ENCODE measurements at regions not wholly inside any gene's neighbourhood (a gene's known extent, or its start where the extent isn't known, plus 50 kb on each side); places are given as distances from the start of the nearest gene placed in this dataset.
"Not testable (repeated sequence)": the region's sequence is repeated elsewhere in the genome, so short reads cannot be mapped to it uniquely, and the experiment has no call there.

DNA sequence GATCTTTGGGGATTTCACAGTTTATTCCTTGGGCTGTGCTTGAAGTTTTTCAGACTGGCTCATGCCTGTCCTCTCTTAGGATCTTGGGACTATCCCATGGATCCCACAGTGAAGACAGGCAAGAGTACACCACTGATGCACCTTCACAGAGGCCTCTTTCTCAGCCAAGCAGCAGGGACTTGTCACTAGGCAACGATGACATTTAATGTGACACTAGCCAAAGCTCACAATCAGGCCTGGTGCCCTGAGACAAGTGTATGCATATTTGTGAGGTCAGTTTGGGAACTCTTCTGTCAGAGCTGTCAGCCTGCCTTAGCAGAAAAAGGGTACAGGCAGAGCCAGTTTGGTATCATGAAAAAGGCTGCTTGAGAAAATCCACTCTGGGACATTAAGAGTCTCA is 68.7 kb downstream of the RBMY1F start:
- intact Hi-C loops (cut with micrococcal nuclease), result not testable (repeated sequence)

DNA sequence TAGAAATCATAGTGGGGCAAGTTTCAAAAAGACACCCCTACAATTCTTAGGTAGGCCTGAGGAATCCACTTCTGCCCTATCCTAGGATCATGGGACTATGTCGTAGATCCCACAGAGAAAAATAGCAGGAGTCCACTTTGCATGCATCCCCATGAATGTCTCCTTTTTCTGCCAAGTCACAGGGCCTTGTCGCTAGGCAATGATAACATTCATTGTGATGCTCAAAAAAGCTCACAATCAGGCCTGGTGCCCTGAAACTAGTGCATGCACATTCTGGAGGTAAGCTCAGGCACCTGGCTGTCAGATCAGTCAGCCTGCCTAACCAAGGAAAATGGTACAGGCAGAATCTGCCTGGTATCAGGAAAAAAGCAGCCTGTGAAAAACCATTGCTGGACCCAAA is 74.6 kb downstream of the RBMY1F start:
- H3K27ac Mint-ChIP-seq; H3K4me1 Mint-ChIP-seq (ENCODE audit: low read depth); intact Hi-C loops (cut with micrococcal nuclease); POLR2A ChIA-PET; H3K9me3 Mint-ChIP-seq; CTCF ChIA-PET; H3K4me3 Mint-ChIP-seq; H3K27me3 Mint-ChIP-seq; H3K36me3 Mint-ChIP-seq; DNase-seq: not testable (repeated sequence)

More for the DNA sequence above, 68.7 kb downstream of the RBMY1F start:
- H3K27ac Mint-ChIP-seq; CTCF ChIA-PET; H3K27me3 Mint-ChIP-seq; H3K36me3 Mint-ChIP-seq; POLR2A ChIA-PET; H3K9me3 Mint-ChIP-seq; DNase-seq; H3K4me1 Mint-ChIP-seq (ENCODE audit: low read depth); H3K4me3 Mint-ChIP-seq: not testable (repeated sequence)

DNA sequence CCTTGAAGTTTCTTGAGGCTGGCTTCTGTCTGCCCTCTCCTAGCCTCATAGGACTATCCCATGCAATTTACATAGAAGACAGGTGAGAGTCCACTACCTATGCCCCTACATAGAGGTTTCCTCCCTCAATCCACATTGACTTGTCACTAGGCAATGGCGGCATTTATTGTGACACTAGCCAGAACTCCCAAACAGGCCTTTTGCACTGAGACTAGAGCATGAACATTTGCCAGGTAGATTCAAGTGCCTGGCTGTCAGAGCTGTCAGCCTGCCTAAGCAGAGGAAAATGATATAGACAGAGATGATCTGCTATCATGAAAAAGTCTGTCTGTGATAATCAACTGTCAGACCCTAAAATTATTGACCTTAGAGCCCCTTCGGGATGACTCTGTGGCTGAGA is 81.2 kb downstream of the RBMY1F start:
- CTCF ChIA-PET; H3K9me3 Mint-ChIP-seq; H3K27ac Mint-ChIP-seq; POLR2A ChIA-PET; DNase-seq; H3K4me3 Mint-ChIP-seq; H3K27me3 Mint-ChIP-seq; H3K36me3 Mint-ChIP-seq; H3K4me1 Mint-ChIP-seq (ENCODE audit: low read depth); intact Hi-C loops (cut with micrococcal nuclease): not testable (repeated sequence)

DNA sequence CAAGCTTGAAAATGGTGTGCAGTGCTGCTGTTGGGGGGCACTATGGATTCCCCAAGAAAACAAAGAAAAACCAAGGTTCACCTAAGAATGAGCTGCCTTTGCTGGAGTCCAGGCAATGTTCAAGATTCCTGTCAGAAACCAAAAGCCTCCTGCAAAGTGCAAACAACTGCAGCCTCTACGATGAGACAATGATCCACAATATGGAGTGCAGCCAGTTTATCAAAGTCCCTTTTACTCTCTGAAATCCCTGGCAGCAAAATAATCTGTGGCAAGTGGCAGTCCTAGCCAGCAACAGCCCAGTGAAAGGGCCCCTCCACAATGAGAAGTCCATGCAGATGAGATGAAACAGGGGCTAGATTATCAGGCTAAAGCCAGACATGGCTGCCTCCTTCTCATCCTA is 85.4 kb downstream of the RBMY1F start:
- H3K4me3 Mint-ChIP-seq; H3K4me1 Mint-ChIP-seq (ENCODE audit: low read depth); DNase-seq; CTCF ChIA-PET; H3K27ac Mint-ChIP-seq; intact Hi-C loops (cut with micrococcal nuclease); H3K36me3 Mint-ChIP-seq; H3K9me3 Mint-ChIP-seq; POLR2A ChIA-PET; H3K27me3 Mint-ChIP-seq: not testable (repeated sequence)

DNA sequence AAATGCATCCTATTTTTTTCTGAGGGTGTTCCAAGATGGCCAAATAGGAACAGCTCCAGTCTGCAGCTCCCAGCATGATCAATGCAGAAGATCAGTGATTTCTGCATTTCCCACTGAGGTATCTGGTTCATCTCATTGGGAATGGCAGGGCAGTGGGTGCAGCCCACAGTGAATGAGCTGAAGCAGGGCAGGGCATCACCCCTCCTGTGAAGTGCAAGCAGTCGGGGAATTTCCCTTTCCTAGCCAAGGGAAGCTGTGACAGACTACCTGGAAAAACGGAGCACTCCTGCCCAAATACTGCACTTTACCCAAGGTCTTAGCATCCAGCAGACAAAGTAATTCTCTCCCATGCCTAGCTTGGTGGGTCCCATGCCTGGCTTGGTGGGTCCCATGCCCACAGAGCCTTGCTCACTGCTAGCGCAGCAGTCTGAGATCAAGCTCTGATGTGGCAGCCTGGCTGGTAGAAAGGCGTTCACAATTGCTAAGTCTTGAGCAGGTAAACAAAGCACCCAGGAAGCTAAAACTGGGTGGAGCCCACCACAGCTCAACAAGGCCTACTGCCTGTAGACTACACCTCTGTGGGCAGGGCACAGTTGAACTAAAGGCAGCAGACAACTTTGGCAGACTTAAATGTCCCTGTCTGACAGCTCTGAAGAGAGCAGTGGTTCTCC is 96.6 kb downstream of the RBMY1F start:
- DNase-seq; H3K27ac Mint-ChIP-seq; H3K27me3 Mint-ChIP-seq; H3K36me3 Mint-ChIP-seq; intact Hi-C loops (cut with micrococcal nuclease); H3K4me3 Mint-ChIP-seq; POLR2A ChIA-PET; H3K9me3 Mint-ChIP-seq; H3K4me1 Mint-ChIP-seq (ENCODE audit: low read depth); CTCF ChIA-PET: not testable (repeated sequence)

DNA sequence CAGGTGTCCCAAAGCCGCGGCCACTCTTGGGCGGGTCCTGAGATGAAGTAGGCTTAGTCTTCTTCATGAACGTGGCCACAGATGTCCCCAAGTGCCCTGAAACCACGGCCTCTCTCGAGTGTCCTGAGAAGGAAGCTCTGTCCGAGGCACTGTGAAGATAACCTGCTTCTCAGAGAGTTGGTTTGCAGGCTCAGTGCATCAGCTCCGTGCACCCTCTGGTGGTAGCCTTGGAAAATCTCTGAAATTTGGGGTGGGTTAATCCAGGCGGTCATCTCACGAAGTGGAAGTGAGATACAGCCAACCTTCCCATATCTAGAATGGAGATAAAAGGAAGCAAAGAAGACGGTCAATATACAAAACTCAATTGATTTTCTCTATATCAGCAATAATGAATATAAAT is 110.5 kb downstream of the RBMY1F start:
- H3K4me3 Mint-ChIP-seq; H3K27me3 Mint-ChIP-seq; POLR2A ChIA-PET; intact Hi-C loops (cut with micrococcal nuclease); H3K36me3 Mint-ChIP-seq; DNase-seq; H3K9me3 Mint-ChIP-seq; CTCF ChIA-PET; H3K27ac Mint-ChIP-seq; H3K4me1 Mint-ChIP-seq (ENCODE audit: low read depth): not testable (repeated sequence)

DNA sequence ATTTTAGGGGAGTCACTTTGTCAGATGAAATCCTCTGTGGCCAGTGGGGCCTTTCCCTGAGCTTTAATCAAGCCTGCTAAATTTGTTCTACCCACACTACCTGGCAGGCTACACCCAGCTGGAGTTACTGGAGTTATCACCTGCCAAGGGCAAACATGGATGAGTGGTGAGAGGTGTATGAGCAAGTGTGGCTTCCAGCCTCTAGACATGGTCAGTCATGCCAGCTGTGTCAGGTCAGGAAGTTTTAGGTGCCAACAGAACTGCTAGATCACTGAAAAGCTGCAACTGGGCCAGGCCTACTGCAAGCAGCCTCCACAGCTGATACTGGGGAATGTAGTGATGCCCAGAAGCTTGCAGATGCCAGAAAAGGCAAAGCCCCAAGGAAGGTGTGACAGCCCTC is 122.6 kb downstream of the RBMY1F start:
- intact Hi-C loops (cut with micrococcal nuclease); H3K4me1 Mint-ChIP-seq (ENCODE audit: low read depth); H3K27me3 Mint-ChIP-seq; H3K4me3 Mint-ChIP-seq; H3K36me3 Mint-ChIP-seq; POLR2A ChIA-PET; H3K9me3 Mint-ChIP-seq; DNase-seq; CTCF ChIA-PET; H3K27ac Mint-ChIP-seq: not testable (repeated sequence)

DNA sequence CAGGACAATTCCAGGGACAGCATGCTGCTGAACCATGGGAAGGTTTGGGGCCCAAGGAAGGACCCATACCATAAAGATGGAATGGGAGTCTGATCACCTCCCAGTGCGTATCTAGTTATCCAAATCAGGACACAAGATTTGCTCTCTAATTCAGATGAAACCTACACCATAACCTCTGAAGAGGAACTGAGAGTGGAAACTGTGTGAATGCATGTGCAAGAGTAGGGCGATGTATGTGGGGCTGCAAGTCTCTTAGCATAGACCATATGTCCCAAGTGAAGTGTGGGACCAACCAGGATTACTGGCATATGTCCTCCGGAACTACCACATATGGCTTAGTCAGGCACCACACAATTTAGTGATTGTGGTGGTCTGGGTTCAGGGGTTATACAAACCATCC is 95.2 kb upstream of the RBMY1E start:
- DNase-seq; H3K9me3 Mint-ChIP-seq; H3K36me3 Mint-ChIP-seq; H3K4me1 Mint-ChIP-seq (ENCODE audit: low read depth); H3K27me3 Mint-ChIP-seq; intact Hi-C loops (cut with micrococcal nuclease); H3K27ac Mint-ChIP-seq; POLR2A ChIA-PET; H3K4me3 Mint-ChIP-seq; CTCF ChIA-PET: not testable (repeated sequence)

DNA sequence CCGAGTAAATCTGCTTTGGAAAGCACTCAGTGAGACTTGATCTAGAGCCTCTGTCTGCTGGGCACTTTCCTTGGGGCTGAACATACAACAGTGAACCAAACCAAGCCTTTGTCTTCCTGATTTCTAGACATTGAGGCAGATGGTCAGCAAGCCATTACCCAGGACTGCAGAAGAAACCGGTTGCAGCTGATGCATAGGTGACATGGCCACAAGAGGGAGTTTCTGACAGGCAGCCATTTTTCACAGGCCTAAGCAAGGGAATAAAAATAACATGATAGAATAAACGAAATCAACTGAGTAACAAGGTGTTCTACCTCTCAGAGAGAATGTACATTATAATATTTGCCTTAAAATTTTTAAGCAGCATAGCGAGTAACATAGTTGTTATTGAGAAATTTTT is 83.3 kb upstream of the RBMY1E start:
- H3K27me3 Mint-ChIP-seq; H3K4me1 Mint-ChIP-seq (ENCODE audit: low read depth); POLR2A ChIA-PET; H3K9me3 Mint-ChIP-seq; intact Hi-C loops (cut with micrococcal nuclease); CTCF ChIA-PET; DNase-seq; H3K4me3 Mint-ChIP-seq; H3K36me3 Mint-ChIP-seq; H3K27ac Mint-ChIP-seq: not testable (repeated sequence)

DNA sequence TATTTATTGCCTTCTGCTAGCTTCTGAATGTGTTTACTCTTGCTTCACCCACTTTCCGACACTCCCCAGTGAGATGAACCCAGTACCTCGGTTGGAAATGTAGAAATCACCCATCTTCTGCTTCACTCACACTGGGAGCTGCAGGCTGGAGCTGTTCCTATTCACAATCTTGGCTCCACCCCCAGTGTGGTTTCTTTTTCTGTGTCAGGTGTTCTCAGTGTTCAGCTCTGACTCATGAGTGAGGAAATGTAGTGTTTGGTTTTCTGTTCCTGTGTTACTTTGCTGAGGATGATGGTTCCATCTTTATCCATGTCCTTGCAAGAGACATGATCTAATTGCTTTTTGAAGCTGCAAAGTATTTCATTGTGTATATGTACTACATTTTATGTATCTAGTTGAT is 69.4 kb upstream of the RBMY1E start:
- DNase-seq; intact Hi-C loops (cut with micrococcal nuclease); H3K27me3 Mint-ChIP-seq; CTCF ChIA-PET; H3K36me3 Mint-ChIP-seq; H3K9me3 Mint-ChIP-seq; H3K4me1 Mint-ChIP-seq (ENCODE audit: low read depth); H3K27ac Mint-ChIP-seq; POLR2A ChIA-PET; H3K4me3 Mint-ChIP-seq: not testable (repeated sequence)

DNA sequence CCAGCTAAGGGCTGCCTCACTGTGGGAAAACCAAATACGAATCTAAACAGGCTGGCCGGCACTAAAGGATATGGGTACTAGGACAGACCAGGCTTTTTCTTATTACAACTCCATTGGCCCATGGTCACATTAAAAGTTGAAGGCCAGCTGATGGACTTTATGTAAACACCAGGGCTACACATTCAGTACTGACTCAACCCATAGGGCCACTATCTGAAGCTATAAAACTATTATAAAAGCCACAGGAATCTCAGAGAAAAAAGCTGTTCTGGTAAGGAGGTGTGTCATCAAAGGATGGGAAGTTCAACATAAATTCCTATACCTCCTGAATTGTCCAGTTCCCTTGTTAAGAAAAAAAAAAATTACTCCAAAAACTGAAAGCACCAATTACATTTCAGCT is 63.1 kb upstream of the RBMY1E start:
- H3K4me3 Mint-ChIP-seq; CTCF ChIA-PET; H3K9me3 Mint-ChIP-seq; H3K27ac Mint-ChIP-seq; DNase-seq; H3K4me1 Mint-ChIP-seq (ENCODE audit: low read depth); H3K36me3 Mint-ChIP-seq; H3K27me3 Mint-ChIP-seq; POLR2A ChIA-PET; intact Hi-C loops (cut with micrococcal nuclease): not testable (repeated sequence)

DNA sequence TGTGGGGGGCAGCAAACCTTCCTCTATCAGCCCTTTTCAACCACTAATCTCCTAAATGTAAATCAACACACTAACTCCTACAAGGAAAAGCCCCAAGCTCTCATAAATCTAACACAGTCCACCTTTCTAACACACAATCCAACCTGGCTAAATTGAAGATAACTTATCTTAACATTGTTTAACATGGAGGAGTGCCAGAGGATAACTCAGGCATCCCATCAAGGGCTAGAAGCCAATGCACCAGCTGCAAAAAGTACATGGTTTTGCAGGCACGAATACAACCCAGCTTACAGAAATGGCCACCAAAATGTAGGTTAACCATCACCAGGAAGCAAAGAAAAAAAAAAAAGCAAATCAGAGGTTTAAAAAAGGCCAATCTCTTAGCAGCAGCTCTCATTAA is 62.5 kb upstream of the RBMY1E start:
- H3K4me3 Mint-ChIP-seq; CTCF ChIA-PET; intact Hi-C loops (cut with micrococcal nuclease): not testable (repeated sequence)

DNA sequence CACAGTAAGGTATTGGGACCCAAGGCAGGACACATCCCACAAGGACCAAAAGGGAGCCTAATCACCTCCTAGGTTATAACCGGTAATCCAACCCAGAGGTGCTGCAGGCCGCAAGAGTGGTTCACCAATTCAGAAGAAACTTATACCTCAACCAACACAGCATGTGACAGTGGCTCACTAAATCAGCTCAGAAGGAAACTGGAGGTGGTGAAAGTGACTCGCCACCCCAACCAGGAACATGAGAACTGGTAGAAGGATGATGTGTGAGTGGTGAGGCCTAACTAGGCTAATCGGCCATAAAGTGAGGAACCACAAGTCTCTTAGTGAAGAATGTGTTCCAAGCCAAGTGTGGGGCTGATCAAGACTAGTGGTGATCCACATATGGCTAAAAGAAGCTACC is 61.3 kb upstream of the RBMY1E start:
- POLR2A ChIA-PET; H3K27ac Mint-ChIP-seq; H3K36me3 Mint-ChIP-seq; H3K4me3 Mint-ChIP-seq; intact Hi-C loops (cut with micrococcal nuclease); CTCF ChIA-PET; H3K9me3 Mint-ChIP-seq; H3K4me1 Mint-ChIP-seq (ENCODE audit: low read depth); H3K27me3 Mint-ChIP-seq: not testable (repeated sequence)
- peak; percentile 8 for DNase-seq

More for the DNA sequence above, 62.5 kb upstream of the RBMY1E start:
- POLR2A ChIA-PET; H3K27ac Mint-ChIP-seq; H3K36me3 Mint-ChIP-seq; H3K9me3 Mint-ChIP-seq; H3K4me1 Mint-ChIP-seq (ENCODE audit: low read depth); DNase-seq; H3K27me3 Mint-ChIP-seq: not testable (repeated sequence)

DNA sequence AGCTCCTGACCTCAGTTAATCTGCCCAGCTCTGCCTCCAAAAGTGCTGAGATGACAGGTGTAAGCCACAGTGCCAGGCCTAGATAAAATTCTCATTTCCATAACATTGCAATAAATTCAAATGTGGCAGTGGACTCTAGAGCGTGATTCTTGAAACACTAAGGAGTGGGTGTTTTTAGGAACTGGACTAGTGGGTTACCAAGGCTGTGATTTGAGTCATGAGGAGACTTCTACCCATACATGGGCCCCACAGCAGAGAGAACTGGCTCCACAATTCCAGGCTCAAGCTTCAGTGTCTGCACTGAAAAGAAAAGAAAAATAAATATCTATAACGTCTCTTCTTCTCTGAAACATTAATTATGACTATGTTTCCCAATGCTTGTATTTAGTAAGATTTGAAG is 60.4 kb upstream of the RBMY1E start:
- intact Hi-C loops (cut with micrococcal nuclease); POLR2A ChIA-PET; DNase-seq; H3K4me3 Mint-ChIP-seq; H3K36me3 Mint-ChIP-seq; H3K27me3 Mint-ChIP-seq; CTCF ChIA-PET; H3K27ac Mint-ChIP-seq; H3K4me1 Mint-ChIP-seq (ENCODE audit: low read depth); H3K9me3 Mint-ChIP-seq: not testable (repeated sequence)
